Renal pelvis (tissue), 1 donor: ENCODE measurements at regions not wholly inside any gene's neighbourhood (a gene's known extent, or its start where the extent isn't known, plus 50 kb on each side); places are given as distances from the start of the nearest gene placed in this dataset.
A peak's percentile ranks its signal among the peaks of the same experiment; 100 is the strongest.

Experiments
- DNase-seq: peaks from one replicate; pipeline ENCODE4 v3.0.0-alpha.2; 2013

DNA sequence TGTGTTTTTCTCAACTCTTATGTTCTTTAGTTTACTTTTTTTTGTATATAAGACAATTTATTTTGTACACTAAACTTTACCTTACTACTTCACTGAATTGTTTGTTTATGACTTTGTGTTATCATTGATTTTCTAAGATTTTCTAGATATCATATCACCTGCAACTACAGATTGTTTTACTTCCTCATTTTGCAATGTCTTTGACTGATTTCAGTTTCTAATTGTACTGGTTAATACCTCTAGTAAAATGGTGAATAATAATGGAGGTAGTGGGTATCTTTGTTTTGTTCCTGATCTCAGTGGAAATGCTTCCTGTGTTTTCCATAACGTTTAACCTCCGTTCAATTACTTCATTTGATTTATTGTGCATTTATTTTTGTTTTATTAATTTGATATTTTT is 490.2 kb downstream of the TLL1 start:
- DNase-seq, result no peak

DNA sequence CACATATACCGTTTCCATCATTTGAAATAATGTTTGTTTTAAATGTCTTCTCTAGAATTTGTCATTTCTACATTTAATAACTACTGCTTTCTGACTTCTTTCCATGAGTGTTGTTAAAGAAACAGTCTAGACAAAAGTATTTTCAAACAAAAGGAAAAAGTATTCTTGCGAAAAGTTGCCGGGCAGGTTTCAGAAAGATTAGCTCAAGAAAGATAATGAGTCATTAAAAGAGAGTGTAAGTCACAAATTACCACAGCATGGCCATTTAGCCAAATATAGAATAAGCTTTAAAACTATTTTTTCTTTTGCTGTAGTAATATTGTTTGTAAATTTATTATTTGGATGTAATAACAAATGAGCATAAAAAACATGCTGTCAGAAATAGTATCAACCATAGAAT is 493.0 kb downstream of the TLL1 start:
- no peak for DNase-seq

GRCh38 chr4:166377578-166377977 is 504.5 kb downstream of the TLL1 start:
- no peak for DNase-seq

DNA sequence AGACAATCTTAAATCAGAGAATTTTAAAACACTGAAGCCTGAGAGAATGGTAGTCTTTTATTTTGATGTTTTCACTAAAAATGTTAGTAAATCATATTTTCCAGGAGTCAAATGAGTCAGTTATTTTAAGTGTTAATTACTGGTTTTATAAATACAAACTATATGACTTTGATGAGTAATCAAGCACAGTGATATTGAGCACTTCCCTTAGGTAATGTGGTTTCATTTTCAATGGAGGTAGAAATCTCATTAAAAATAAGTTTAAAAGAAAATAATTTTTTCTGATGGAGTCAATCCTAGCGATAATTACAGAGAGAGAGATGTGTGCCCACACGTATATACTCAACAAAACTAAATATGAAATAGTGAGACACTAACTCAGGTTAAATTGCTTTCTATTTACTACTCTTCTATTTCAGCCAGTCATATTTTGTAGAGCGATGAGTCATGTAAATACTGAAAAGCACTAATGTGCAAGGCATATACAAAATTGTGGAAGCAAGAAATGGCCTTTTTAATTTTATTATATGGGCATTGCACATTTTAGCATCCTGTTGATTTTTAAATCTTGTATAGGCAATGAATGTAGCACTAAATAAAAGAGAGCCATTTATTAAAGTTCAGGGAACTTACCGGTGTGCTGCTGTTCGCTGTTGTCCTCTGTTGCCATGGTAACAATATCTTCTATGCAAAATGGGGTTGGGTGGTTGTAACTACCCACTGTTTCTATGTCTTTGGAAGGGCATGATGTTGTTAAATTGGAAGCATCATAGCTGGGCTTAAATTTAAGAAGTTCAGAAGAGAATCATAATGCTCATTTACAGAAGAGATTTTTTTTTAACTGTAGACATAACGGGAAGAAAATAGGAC is 513.7 kb downstream of the TLL1 start:
- no peak for DNase-seq

DNA sequence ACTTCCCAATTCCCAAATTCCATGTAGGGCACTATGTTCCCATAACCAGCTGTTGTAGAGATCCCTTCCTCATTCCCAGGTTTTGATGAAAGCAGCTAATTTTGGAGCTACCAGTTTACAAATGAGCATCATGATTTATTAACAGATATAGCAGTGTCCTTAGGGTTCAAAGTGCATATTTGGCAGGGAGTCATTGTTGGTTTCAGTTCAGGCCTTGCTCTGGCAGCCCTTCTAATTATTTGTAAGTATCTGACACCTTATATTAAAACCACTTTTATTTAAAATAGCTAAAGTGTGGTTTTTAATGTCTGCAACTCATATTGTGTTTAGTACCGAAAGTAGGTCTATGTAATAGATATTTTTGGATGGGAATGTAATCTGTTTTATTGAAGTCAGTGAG is 518.5 kb downstream of the TLL1 start:
- no peak for DNase-seq

DNA sequence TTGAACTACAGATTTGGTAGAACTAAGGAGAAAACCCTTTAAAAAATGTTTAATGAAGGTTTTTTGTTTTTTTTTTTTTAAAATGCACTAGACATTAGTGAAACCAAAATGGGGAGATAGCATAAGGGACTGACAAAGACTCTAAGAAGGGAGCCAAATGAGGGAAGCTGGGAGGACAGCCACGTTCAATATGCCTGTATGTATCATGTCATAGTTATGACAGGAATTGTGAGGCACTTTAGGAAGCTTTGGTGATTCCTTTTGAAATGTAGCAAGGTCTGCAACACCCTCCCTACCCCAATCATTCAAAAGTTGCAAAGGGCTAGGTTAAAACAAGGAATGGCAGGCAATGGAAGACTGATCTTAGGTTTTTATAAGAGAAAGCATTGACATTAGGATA is 526.0 kb downstream of the TLL1 start:
- DNase-seq, result no peak

DNA sequence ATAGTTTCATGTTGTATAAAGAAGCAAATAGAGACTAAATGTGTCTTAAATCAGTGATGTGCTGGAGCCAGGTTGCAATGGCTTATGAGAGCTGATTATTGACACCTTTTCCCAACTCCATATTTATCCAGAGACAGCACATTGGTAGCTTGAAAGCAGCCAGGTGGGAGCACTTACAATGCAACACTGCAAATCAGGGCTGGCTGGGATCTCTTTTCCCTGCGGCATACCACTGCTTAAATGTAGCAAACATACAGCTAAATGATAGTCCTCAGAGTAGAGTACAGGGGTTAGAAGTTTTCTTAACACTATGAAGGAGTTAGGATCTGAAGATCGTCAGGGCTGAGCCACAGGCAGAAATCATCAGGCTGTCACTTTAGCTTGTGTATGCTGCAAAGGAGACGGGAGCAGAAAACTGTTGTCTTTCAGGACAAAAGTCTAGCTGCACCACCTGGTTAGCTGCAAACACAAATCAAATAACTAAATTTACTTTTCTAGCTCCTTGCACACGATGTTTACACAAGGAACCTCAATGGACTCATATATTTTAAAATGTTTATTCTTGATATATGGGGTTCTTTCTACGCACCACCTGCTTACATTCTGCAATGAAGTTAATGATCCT is 527.3 kb downstream of the TLL1 start:
- DNase-seq, result no peak

DNA sequence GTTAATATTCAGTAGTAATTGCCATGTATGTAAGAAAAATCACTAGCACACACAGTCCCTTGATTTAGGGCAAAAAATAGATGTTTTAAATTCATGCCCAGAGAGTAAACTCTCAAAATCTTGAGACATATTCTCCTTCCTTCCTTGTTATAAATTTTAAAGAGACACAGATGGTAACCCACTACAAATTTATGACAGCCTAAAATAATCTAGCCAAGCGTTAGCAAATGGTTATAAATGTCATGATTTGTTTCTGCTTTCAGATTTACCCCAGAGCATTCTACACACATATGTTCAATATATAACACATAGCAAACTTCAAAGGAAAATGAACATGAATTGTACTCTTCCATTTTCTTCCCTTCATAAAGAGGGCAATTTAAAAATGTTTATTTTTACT is 540.3 kb downstream of the TLL1 start:
- no peak for DNase-seq

- DNase-seq, result no peak
These were observed 541.4 kb downstream of the TLL1 start for GRCh38 chr4:166414431-166414830.

DNA sequence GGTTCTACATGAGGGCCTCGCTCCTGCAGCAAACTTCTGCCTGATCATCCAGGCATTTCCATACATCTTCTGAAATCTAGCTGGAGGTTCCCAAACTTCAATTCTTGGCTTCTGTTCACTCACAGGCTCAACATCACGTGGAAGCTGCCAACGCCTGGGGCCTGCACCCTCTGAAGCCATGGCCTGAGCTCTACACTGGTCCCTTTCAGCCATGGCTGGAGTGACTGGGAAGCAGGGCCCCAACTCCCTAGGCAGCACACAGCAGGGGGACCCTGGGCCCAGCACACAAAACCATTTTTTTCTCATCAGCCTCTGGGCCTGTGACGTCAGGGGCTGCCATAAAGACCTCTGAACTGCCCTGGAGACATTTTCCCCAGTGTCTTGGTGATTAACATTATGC is 542.7 kb downstream of the TLL1 start:
- DNase-seq, result no peak

- no peak for DNase-seq
These were observed 548.6 kb downstream of the TLL1 start for GRCh38 chr4:166421556-166422156.

DNA sequence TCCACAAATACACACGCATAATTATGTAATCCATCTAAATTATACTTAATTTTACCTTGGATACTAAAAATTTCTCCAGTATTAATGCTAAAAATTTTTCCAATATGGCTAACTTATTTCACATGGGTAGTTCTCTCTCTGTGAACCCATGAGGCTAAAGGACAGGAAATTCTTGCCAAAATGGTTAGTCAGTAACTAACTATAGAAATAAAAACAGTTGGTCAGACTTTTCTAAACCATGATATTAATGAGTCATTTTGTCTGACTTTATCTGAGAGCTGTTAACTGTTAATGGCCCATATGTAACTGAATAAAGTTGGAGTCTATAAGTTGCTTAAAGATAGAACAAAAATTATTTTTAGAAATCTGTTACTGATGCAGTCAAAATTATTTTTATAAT is 549.4 kb downstream of the TLL1 start:
- no peak for DNase-seq

DNA sequence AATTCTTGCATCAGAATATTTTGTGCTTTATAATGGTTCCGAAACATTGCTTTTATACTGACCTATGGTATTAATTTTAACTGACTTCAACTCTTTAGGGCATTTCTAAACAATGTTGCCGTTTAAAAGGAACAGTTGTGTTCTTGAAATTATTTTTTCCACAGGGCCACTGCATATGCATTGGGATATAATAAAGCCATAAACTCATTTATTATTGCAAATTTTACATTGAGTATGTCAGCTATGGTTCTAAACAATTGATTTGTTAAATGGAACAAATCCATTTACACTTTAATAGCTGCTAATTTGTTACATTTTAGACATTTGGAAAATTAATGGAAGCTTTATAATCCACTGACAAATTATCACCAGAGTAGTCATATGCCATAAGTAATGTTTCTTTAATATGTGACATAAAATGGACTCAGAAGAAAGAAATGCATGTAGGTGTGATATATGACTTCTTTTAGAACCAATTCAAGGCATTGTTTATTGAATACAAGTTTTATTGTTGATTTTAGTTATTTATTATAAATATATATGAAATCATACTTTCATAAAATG is 553.3 kb downstream of the TLL1 start:
- no peak for DNase-seq

DNA sequence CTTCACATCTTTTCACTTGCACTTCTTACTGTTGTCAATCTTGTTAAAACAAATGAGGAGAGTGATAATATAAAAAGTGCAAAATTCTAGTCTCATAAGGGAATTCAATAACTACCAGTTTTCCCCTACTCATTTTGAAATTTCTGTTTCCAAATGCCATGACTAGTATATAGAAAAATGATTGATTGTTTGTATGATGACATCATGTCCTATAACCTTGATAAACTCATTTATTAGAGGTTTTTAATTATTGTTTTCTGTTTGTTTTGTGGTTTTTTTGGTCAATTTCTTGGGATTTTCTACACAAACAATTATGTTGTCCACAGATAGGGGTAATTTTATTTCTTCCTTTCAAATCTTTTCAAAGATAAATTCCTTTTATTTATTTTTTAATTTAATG is 559.1 kb downstream of the TLL1 start:
- DNase-seq, result no peak

DNA sequence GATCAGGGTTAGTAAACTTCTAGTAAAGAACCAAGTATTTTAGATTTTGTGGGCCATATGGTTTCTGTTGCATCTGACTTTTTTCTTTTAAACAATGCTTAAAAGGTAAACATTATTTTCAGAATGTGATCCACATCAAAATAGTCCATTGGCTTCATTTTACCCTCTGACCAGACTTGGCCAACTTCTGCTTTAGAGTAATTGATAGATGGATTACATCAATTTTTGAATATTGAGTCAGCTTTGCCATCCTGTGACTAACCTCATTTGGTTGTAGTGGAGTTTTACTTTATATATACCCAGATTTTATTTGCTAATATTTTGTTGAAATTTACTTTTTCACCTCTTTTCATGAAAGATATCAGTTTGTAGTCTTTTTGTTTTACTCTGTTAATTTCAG is 559.8 kb downstream of the TLL1 start:
- DNase-seq, result no peak

GRCh38 chr4:166435449-166435848 is 562.4 kb downstream of the TLL1 start:
- no peak for DNase-seq

- DNase-seq, result no peak
These were observed 585.7 kb downstream of the TLL1 start for GRCh38 chr4:166458756-166459155.

- DNase-seq, result peak; percentile 30
These were observed 586.6 kb downstream of the TLL1 start for GRCh38 chr4:166459621-166460020.

DNA sequence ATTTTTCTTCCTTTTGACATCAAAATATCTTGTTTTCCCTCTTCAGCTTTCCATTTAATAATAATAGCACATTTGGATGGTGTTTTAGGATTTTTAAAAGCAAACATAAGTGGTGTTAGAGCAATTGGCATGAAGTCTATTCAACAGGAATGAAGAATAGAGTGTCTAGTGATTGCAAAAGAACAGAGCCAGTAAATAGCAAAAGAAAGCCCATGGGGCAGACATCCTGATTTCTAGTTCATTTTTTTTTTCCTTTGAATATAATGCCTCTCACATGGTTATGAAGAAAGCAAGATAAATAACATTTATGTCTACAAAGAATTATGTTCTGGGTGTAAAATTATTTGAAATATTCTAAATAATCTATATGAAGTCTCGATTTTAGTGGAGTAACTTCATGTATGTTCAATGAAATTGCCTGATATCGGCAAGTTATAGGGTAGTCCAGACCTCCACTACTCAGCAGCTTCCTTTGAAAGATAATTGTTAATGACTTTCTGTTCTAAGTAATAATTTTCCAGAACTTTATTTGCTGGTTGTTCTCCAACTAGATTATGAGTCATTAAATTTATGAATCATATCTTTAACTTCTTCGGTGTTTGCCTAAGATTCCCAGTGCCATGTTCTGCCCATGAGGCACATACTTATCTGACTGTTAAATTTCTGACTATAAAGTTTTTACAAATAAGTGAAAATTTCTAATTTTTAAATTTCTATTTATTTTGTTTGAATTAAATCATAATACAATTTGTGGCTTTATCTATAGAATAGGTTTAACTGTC is 587.9 kb downstream of the TLL1 start:
- DNase-seq, result no peak

DNA sequence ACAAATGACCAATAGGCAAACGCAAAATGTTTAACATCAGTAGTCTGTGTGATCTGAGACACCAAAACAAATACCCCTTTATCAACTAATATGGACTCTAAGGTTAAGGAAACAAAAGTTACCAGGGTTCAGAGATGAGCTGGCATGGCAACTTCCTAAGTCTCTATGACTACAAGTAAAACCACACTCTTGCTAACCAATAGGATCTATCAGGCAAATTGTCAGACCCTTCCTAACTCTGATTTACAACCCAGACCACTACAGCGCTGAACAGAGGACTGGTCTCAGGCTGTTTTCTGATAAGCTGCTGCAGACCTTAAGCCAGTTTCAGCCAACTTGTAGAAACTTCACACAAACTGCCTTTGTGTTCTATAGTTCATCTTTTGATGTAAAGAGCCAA is 608.0 kb downstream of the TLL1 start:
- no peak for DNase-seq

DNA sequence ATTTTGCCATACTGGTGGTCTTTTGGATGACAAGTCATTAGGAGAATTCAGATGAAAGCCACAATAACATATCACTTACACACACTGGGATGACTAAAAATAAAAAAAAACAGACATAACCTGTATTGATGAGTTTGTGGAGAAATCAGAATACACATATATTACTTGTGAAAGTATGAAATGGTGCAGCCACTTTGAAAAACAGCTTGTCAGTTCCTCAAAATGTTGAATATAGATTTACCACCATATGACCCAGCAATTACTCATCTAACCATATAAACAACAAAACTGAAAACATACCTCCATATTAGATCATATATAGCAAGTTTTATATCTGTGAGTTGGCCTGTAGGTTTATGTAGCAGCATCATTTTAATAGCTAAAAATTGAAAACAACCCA is 608.7 kb downstream of the TLL1 start:
- no peak for DNase-seq

GRCh38 chr4:166482758-166483157 is 609.7 kb downstream of the TLL1 start:
- no peak for DNase-seq
